Sigmoid colon (tissue), 4 donors: ENCODE measurements at regions not wholly inside any gene's neighbourhood (a gene's known extent, or its start where the extent isn't known, plus 50 kb on each side); places are given as distances from the start of the nearest gene placed in this dataset.

Experiments used
- EP300 ChIP-seq, 4 donors: sonication (generic); formaldehyde crosslinking; IDR thresholded peaks; one replicate each; pipeline ENCODE4 v1.6.1; 2017; ENCODE audit warnings: antibody characterized with exemption in 4 of 4
- POLR2A ChIP-seq, 2 donors: fragments of 450-650 bp; IDR thresholded peaks; one replicate each; pipeline ENCODE4 v1.6.1; 2016; ENCODE audit warnings: antibody characterized with exemption in 2 of 2, mild to moderate bottlenecking in 2 of 2, moderate library complexity in 2 of 2
- TF ChIP-seq, protein P1 (sequence below), 4 experiments: fragments of 450-650 bp in 3 of 4; fragments of 200-600 bp in 1 of 4; IDR thresholded peaks; one replicate each; pipeline ENCODE4 v1.5.1; 2016 to 2019; ENCODE audit warnings: antibody characterized with exemption in 4 of 4, mild to moderate bottlenecking in 3 of 4, moderate library complexity in 2 of 4

DNA sequence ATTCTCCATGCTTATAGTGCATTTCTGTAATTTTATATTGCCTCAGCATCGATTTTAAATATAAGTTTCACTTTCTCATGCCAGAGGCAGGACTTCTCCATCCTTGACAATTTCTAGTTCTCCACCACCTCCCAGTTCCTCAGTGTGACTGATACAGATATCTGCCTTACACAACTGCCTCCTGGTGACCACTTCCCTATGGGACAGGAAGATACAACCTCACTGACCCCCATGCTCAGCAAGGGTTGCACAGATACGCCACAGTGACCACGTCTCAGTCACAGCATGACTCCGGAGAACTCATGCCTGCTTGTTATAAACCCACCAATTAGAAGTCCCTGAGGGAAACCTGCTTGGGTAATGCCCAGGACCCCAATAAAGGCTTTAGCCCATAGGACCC is 284.0 kb upstream of the MC4R start:
- TF ChIP-seq, protein P1, sequence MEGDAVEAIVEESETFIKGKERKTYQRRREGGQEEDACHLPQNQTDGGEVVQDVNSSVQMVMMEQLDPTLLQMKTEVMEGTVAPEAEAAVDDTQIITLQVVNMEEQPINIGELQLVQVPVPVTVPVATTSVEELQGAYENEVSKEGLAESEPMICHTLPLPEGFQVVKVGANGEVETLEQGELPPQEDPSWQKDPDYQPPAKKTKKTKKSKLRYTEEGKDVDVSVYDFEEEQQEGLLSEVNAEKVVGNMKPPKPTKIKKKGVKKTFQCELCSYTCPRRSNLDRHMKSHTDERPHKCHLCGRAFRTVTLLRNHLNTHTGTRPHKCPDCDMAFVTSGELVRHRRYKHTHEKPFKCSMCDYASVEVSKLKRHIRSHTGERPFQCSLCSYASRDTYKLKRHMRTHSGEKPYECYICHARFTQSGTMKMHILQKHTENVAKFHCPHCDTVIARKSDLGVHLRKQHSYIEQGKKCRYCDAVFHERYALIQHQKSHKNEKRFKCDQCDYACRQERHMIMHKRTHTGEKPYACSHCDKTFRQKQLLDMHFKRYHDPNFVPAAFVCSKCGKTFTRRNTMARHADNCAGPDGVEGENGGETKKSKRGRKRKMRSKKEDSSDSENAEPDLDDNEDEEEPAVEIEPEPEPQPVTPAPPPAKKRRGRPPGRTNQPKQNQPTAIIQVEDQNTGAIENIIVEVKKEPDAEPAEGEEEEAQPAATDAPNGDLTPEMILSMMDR (IDR thresholded peaks at IDR 0.05), result no peak
- TF ChIP-seq POLR2A (IDR thresholded peaks at IDR 0.05) (no peak), EP300 (IDR thresholded peaks at IDR 0.05) (no peak)
